ENCODE measurements at regions not wholly inside any gene's neighbourhood (a gene's known extent, or its start where the extent isn't known, plus 50 kb on each side); places are given as distances from the start of the nearest gene placed in this dataset.

DNA sequence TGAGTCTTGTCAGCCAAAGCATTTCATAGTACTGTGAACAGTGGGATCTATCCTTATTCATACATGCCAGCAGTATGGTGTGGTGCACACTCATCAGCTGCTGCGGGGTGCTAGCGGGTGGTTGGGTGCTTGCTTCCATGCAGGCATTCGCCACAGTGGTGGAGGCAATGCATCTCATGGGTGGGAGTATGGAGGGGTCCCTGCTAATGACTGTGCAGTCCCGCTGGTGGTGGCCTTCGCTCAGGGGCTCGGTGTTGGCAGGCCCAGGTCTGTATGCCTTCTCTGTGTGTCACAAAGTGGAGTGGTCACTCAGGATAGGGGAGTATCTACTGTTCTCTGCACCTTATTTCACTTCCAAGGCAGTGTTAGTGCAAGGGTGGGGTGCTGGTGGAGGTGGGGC, 122.6 kb downstream of the POU3F4 start:
- TF ChIP-seq, protein P1, sequence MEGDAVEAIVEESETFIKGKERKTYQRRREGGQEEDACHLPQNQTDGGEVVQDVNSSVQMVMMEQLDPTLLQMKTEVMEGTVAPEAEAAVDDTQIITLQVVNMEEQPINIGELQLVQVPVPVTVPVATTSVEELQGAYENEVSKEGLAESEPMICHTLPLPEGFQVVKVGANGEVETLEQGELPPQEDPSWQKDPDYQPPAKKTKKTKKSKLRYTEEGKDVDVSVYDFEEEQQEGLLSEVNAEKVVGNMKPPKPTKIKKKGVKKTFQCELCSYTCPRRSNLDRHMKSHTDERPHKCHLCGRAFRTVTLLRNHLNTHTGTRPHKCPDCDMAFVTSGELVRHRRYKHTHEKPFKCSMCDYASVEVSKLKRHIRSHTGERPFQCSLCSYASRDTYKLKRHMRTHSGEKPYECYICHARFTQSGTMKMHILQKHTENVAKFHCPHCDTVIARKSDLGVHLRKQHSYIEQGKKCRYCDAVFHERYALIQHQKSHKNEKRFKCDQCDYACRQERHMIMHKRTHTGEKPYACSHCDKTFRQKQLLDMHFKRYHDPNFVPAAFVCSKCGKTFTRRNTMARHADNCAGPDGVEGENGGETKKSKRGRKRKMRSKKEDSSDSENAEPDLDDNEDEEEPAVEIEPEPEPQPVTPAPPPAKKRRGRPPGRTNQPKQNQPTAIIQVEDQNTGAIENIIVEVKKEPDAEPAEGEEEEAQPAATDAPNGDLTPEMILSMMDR (IDR thresholded peaks at IDR 0.05) = no peak
- no peak for TF ChIP-seq ZFX (IDR thresholded peaks at IDR 0.05; ENCODE audit: borderline replicate concordance)
